HEK293T (cell line): ENCODE measurements at regions not wholly inside any gene's neighbourhood (a gene's known extent, or its start where the extent isn't known, plus 50 kb on each side); places are given as distances from the start of the nearest gene placed in this dataset.

Experiments used
- BHLHE40 ChIP-seq: fragments of 450-650 bp; IDR thresholded peaks from 2 replicates; pipeline ENCODE4 v1.6.1; 2016; ENCODE audit warnings: mild to moderate bottlenecking, moderate library complexity, borderline replicate concordance
- CTBP1 ChIP-seq: fragments of 450-650 bp; IDR thresholded peaks from 2 replicates; pipeline ENCODE4 v1.6.1; 2016; ENCODE audit warnings: borderline replicate concordance
- FOXK2 ChIP-seq: fragments of 450-650 bp; IDR thresholded peaks from 2 replicates; pipeline ENCODE4 v1.6.1; 2016; ENCODE audit warnings: mild to moderate bottlenecking
- FOXM1 ChIP-seq: fragments of 450-650 bp; IDR thresholded peaks from 2 replicates; pipeline ENCODE4 v1.6.1; 2017; ENCODE audit warnings: mild to moderate bottlenecking, borderline replicate concordance

DNA sequence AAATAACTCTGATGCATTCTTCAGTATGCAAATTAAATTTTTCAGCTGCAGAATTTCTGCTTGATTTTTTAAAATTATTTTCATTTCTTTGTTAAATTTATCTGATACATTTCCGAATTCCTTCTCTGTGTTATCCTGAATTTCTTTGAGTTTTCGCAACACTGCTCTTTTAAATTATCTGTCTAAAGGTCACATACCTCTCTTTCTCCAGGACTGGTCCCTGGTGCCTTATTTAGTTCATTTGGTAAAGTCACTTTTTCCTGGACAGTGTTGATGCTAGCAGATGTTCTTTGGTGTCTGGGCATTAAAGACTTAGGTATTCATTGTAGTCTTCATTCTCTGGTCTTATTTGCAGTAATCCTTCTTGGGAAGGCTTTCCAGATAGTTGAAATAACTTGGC, 577.4 kb upstream of the LUZP2 start:
- TF ChIP-seq BHLHE40, result no peak
- no peak for TF ChIP-seq CTBP1
- no peak for TF ChIP-seq FOXM1
- no peak for TF ChIP-seq FOXK2
